HL-60 (cell line): ENCODE measurements at regions not wholly inside any gene's neighbourhood (a gene's known extent, or its start where the extent isn't known, plus 50 kb on each side); places are given as distances from the start of the nearest gene placed in this dataset.
"Not testable (repeated sequence)": the region's sequence is repeated elsewhere in the genome, so short reads cannot be mapped to it uniquely, and the experiment has no call there.

Source experiments
- DNase-seq, 2 experiments: peaks; one replicate each; pipeline ENCODE4 v3.0.0-alpha.2; 2010 to 2020; ENCODE audit warnings: low read depth in 1 of 2, low spot score in 1 of 2
- H3K27ac ChIP-seq: fragments of 250-450 bp; sonication (Bioruptor Pico); replicated peaks from 2 replicates; pipeline ENCODE4 v1.5.1; 2020; ENCODE audit warnings: mild to moderate bottlenecking, moderate library complexity
- H3K27me3 ChIP-seq: fragments of 250-450 bp; sonication (Bioruptor Pico); 2 replicates; pipeline ENCODE4 v1.5.1; 2021; ENCODE audit warnings: mild to moderate bottlenecking, moderate library complexity; ENCODE audit not compliant: insufficient read depth, poor library complexity, severe bottlenecking
- H3K4me3 ChIP-seq: replicated peaks from 2 replicates; pipeline ENCODE4 v1.5.1; 2011; ENCODE audit warnings: mild to moderate bottlenecking, control low read depth, low read length; ENCODE audit not compliant: insufficient read depth
- GABPA ChIP-seq: IDR thresholded peaks from 2 replicates; pipeline ENCODE4 v1.6.1; 2012; ENCODE audit warnings: low read depth
- POLR2AphosphoS5 ChIP-seq: IDR thresholded peaks from 2 replicates; pipeline ENCODE4 v1.6.1; 2012; ENCODE audit warnings: low read depth
- REST ChIP-seq: IDR thresholded peaks from 2 replicates; pipeline ENCODE4 v1.6.1; 2012; ENCODE audit warnings: low read depth; ENCODE audit not compliant: insufficient replicate concordance
- SPI1 ChIP-seq: IDR thresholded peaks from 2 replicates; pipeline ENCODE4 v1.6.1; 2012; ENCODE audit warnings: low read depth, mild to moderate bottlenecking, borderline replicate concordance
- TF ChIP-seq, protein P1 (sequence below): IDR thresholded peaks from one replicate; pipeline ENCODE4 v1.5.1; 2011; ENCODE audit warnings: low read length, control low read depth, inconsistent platforms; ENCODE audit not compliant: insufficient read depth

DNA sequence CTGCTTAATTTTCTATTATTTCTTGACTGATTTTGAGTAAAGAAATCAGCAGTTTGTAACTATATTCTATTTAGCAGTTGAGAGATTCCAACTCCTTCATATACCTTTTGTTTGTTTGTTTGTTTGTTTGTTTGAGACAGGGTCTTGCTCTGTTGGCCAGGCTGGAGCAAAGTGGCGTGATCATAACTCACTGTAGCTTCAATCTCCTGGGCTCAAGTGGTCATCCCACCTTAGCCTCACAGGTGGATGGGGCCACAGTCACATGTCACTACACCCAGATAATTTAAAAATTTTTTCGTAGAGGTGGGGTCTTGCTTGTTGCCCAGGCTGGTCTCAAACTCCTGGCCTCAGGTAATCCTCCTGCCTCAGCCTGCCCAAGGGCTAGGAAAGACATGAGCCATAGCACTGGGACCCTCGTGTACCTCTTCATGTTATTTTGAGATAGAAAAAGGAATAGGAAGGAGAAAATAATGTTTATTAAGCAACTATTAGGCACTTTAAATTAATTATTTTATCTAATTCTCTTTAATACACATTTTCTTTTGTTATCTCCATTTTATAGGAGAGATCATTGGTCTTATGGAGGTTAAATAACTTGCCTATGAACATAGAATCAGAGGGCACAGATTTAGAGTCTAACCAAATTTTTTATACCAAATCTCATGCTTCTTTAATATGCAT, 133.0 kb downstream of the ZNF608 start:
- Histone ChIP-seq H3K27me3 (no peaks in the 10 kb centered on the region), H3K27ac (no peak overlapping the region), H3K4me3 (no peak overlapping the region)
- no peak for DNase-seq
- TF ChIP-seq, protein P1, sequence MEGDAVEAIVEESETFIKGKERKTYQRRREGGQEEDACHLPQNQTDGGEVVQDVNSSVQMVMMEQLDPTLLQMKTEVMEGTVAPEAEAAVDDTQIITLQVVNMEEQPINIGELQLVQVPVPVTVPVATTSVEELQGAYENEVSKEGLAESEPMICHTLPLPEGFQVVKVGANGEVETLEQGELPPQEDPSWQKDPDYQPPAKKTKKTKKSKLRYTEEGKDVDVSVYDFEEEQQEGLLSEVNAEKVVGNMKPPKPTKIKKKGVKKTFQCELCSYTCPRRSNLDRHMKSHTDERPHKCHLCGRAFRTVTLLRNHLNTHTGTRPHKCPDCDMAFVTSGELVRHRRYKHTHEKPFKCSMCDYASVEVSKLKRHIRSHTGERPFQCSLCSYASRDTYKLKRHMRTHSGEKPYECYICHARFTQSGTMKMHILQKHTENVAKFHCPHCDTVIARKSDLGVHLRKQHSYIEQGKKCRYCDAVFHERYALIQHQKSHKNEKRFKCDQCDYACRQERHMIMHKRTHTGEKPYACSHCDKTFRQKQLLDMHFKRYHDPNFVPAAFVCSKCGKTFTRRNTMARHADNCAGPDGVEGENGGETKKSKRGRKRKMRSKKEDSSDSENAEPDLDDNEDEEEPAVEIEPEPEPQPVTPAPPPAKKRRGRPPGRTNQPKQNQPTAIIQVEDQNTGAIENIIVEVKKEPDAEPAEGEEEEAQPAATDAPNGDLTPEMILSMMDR: no peak
- TF ChIP-seq POLR2AphosphoS5 (no peak), REST (no peak), SPI1 (no peak), GABPA (no peak)

- no peak for DNase-seq
- no peak overlapping the region for H3K27ac ChIP-seq
- no peak for TF ChIP-seq SPI1
- no peak for TF ChIP-seq POLR2AphosphoS5
- no peak for TF ChIP-seq GABPA
- TF ChIP-seq, protein P1: no peak
- TF ChIP-seq REST: no peak
These were observed 134.4 kb downstream of the ZNF608 start for GRCh38 chr5:124612023-124612422.

DNA sequence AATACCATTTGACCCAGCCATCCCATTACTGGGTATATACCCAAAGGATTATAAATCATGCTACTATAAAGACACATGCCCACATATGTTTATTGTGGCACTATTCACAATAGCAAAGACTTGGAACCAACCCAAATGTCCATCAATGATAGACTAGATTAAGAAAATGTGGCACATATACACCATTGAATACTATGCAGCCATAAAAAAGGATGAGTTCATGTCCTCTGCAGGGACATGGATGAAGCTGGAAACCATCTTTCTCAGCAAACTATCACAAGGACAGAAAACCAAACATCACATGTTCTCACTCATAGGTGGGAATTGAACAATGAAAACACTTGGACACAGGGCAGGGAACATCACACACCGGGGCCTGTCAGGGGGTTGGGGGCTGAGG, 135.2 kb downstream of the ZNF608 start:
- H3K4me3 ChIP-seq, H3K27ac ChIP-seq, DNase-seq, H3K27me3 ChIP-seq: not testable (repeated sequence)

More at GRCh38 chr5:124612023-124612422, 134.4 kb downstream of the ZNF608 start:
- Histone ChIP-seq H3K4me3 (no peak overlapping the region), H3K27me3 (no peaks in the 10 kb centered on the region)

DNA sequence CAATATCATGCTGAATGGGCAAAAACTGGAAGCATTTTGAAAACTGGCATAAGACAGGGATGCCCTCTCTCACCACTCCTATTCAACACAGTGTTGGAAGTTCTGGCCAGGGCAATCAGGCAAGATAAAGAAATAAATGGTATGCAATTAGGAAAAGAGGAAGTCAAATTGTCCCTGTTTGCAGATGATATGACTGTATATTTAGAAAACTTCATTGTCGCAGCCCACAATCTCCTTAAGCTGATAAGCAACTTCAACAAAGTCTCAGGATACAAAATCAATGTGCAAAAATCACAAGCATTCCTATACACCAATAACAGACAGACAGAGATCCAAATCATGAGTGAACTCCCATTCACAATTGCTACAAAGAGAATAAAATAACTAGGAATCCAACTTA, 136.8 kb downstream of the ZNF608 start:
- DNase-seq, H3K27me3 ChIP-seq, H3K27ac ChIP-seq, H3K4me3 ChIP-seq: not testable (repeated sequence)

DNA sequence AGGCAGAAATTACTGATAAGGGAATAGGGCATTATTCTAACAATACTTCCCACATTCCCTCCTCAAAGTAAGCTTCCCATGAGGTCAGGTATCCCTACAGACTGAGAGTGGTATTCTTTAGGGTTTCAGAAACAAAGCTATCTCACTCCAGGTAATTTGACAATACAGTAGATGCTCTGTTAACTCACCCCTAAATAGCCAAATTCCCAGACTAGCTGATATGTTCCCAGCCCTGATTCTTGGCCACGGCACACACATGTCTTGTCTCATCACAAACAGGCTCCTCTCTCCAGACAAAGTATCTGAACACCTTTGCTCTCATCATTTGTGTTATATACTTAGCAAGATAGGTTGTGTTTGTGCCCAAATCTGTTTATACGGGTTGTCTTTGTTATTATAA, 139.9 kb downstream of the ZNF608 start:
- TF ChIP-seq SPI1: no peak
- TF ChIP-seq, protein P1: no peak
- no peak for TF ChIP-seq POLR2AphosphoS5
- TF ChIP-seq GABPA: no peak
- no peak for TF ChIP-seq REST
- DNase-seq: no peak
- no peak overlapping the region for H3K4me3 ChIP-seq
- H3K27me3 ChIP-seq: no peaks in the 10 kb centered on the region
- H3K27ac ChIP-seq: no peak overlapping the region
